ENCODE measurements at regions not wholly inside any gene's neighbourhood (a gene's known extent, or its start where the extent isn't known, plus 50 kb on each side); places are given as distances from the start of the nearest gene placed in this dataset.

GRCh38 chr5:39867923-39868322 is 443.1 kb upstream of the DAB2 start:
- TF ChIP-seq CTCF (IDR thresholded peaks at IDR 0.05) (no peak), POLR2A (IDR thresholded peaks at IDR 0.05) (no peak)
